ENCODE measurements at regions not wholly inside any gene's neighbourhood (a gene's known extent, or its start where the extent isn't known, plus 50 kb on each side); places are given as distances from the start of the nearest gene placed in this dataset.
A peak's percentile ranks its signal among the peaks of the same experiment; 100 is the strongest.

GRCh38 chr13:68584776-68585175 is 1354.6 kb upstream of the PCDH9 start:
- H3K9me2 ChIP-seq (replicated peaks; ENCODE audit: insufficient read depth, low read length): no peaks in the 10 kb centered on the region
- H3K4me2 ChIP-seq (ENCODE audit: low read depth, low read length, poor library complexity, severe bottlenecking): no peak overlapping the region
- H3K4me3 ChIP-seq (ENCODE audit: insufficient read depth, low read length, poor library complexity, severe bottlenecking): no peak overlapping the region
- H3K36me3 ChIP-seq (ENCODE audit: low read length): peaks cover 10% of the 10 kb centered on the region; the same call in 1 of the 2 replicates
- H3F3A ChIP-seq (ENCODE audit: insufficient read depth): no peaks in the 10 kb centered on the region; the same call in 1 of the 2 replicates
- H3K9ac ChIP-seq (ENCODE audit: low read length): no peak overlapping the region
- H3K27ac ChIP-seq (ENCODE audit: low read depth, low read length): no peak overlapping the region
- H2AFZ ChIP-seq (ENCODE audit: low read depth, low read length, severe bottlenecking): no peak overlapping the region
- no peaks in the 10 kb centered on the region for H3K79me2 ChIP-seq (ENCODE audit: insufficient read depth, low read length)
- H4K20me1 ChIP-seq (ENCODE audit: low read depth, low read length): no peaks in the 10 kb centered on the region
- H3K9me3 ChIP-seq (ENCODE audit: insufficient read depth, low read length): peaks cover 6% of the 10 kb centered on the region; the same call in 1 of the 2 replicates
- no peaks in the 10 kb centered on the region for H3K27me3 ChIP-seq (ENCODE audit: low read length)
- TF ChIP-seq EZH2phosphoT487 (conservative IDR thresholded peaks at IDR 0.05; ENCODE audit: low read length) (no peak), CTCF (IDR thresholded peaks at IDR 0.05; ENCODE audit: insufficient read depth, low read length, poor library complexity, severe bottlenecking) (no peak)

- no peaks in the 10 kb centered on the region for H3K27me3 ChIP-seq (ENCODE audit: low read length)
- no peak overlapping the region for H3K4me3 ChIP-seq (ENCODE audit: insufficient read depth, low read length, poor library complexity, severe bottlenecking)
- no peaks in the 10 kb centered on the region for H3K36me3 ChIP-seq (ENCODE audit: low read length)
- no peaks in the 10 kb centered on the region for H4K20me1 ChIP-seq (ENCODE audit: low read depth, low read length)
- no peak overlapping the region for H2AFZ ChIP-seq (ENCODE audit: low read depth, low read length, severe bottlenecking)
- H3K9ac ChIP-seq (ENCODE audit: low read length): no peak overlapping the region
- H3K9me2 ChIP-seq (replicated peaks; ENCODE audit: insufficient read depth, low read length): no peaks in the 10 kb centered on the region
- no peaks in the 10 kb centered on the region for H3K9me3 ChIP-seq (ENCODE audit: insufficient read depth, low read length)
- H3K27ac ChIP-seq (ENCODE audit: low read depth, low read length): no peak overlapping the region
- no peak overlapping the region for H3K4me2 ChIP-seq (ENCODE audit: low read depth, low read length, poor library complexity, severe bottlenecking)
- no peaks in the 10 kb centered on the region for H3K79me2 ChIP-seq (ENCODE audit: insufficient read depth, low read length)
- H3F3A ChIP-seq (ENCODE audit: insufficient read depth): no peaks in the 10 kb centered on the region
- no peak for TF ChIP-seq CTCF (IDR thresholded peaks at IDR 0.05; ENCODE audit: insufficient read depth, low read length, poor library complexity, severe bottlenecking)
- TF ChIP-seq EZH2phosphoT487 (conservative IDR thresholded peaks at IDR 0.05; ENCODE audit: low read length): no peak
These were observed 1343.9 kb upstream of the PCDH9 start for GRCh38 chr13:68574053-68574452.

- H3K4me2 ChIP-seq (ENCODE audit: low read depth, low read length, poor library complexity, severe bottlenecking): no peak overlapping the region
These were observed 1321.8 kb upstream of the PCDH9 start for GRCh38 chr13:68551701-68552522.

More at GRCh38 chr13:68551701-68552522, 1321.8 kb upstream of the PCDH9 start:
- Histone ChIP-seq H3K4me3 (ENCODE audit: insufficient read depth, low read length, poor library complexity, severe bottlenecking) (no peak overlapping the region), H3K79me2 (ENCODE audit: insufficient read depth, low read length) (no peaks in the 10 kb centered on the region), H3F3A (ENCODE audit: insufficient read depth) (no peaks in the 10 kb centered on the region), H3K9me2 (replicated peaks; ENCODE audit: insufficient read depth, low read length) (no peaks in the 10 kb centered on the region), H3K27me3 (ENCODE audit: low read length) (no peaks in the 10 kb centered on the region), H3K9me3 (ENCODE audit: insufficient read depth, low read length) (no peaks in the 10 kb centered on the region), H3K9ac (ENCODE audit: low read length) (no peak overlapping the region), H2AFZ (ENCODE audit: low read depth, low read length, severe bottlenecking) (peak overlapping the region; percentile 17), H4K20me1 (ENCODE audit: low read depth, low read length) (no peaks in the 10 kb centered on the region), H3K36me3 (ENCODE audit: low read length) (no peaks in the 10 kb centered on the region), H3K27ac (ENCODE audit: low read depth, low read length) (no peak overlapping the region)
- no peak for TF ChIP-seq CTCF (IDR thresholded peaks at IDR 0.05; ENCODE audit: insufficient read depth, low read length, poor library complexity, severe bottlenecking)
